ENCODE measurements at regions not wholly inside any gene's neighbourhood (a gene's known extent, or its start where the extent isn't known, plus 50 kb on each side); places are given as distances from the start of the nearest gene placed in this dataset.
"Not testable (repeated sequence)": the region's sequence is repeated elsewhere in the genome, so short reads cannot be mapped to it uniquely, and the experiment has no call there.

- no peak for DNase-seq (ENCODE audit: low read depth in 4 of 4, low spot score in 2 of 4)
Measured at GRCh38 chr4:129968778-129969177, 872.8 kb downstream of the C4orf33 start.

DNA sequence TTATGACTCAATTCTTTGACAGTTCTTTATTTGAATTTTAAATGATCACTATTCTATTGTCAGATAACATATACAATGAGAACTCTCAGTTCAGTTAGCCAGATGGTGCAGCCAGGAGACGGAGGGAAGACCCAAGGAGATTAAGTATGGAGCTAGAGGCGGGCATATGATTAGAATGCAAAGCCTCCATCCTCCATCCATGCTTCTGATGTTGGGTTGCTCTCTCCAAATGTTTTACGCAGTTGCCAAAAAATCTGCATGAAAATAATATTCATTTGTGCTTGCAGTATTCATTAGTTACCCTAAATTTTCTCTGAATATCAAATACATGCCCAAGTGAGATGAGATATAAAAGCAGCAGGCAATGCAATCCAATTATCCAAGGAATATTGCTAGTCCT lies 874.8 kb downstream of the C4orf33 start:
- DNase-seq (ENCODE audit: low read depth in 4 of 4, low spot score in 2 of 4) = no peak

DNA sequence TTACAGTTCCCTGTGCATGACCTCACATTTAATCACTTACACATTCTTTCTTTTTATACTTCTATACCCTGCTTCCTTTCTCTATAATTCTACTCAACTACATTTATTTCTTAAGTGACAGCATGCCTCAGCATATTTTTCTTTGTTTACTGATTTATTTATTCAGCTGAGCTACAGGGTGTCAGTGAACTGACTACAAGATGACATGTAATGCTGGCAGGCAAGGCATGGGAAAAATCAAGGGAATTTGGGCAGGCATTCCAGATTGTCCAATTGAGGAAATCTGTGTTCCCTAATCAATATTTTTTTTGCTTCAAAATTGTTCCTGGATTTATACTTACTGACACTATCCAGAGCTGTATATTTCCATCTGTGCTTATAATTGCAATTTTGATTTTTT lies 875.5 kb downstream of the C4orf33 start:
- DNase-seq (ENCODE audit: low read depth in 4 of 4, low spot score in 2 of 4) = no peak

DNA sequence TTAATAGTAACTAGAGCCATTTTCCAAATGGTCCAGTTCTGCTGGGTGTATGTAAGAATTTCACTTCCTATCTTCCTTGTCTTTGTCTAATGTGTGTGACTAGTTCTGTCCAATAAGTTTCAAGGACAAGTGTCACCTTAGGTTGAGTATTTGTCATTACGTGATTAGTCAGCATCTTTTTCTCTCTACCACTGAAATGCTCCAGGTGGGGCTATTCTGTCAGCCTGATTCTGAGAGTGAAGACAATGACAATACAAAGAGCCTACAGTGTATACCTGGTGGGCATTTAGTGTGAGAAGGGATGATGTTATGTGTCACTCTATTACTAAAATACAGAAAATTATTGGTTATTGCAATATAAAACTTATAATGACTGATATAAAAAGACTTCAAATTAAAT lies 876.3 kb downstream of the C4orf33 start:
- no peak for DNase-seq (ENCODE audit: low read depth in 4 of 4, low spot score in 2 of 4)

DNA sequence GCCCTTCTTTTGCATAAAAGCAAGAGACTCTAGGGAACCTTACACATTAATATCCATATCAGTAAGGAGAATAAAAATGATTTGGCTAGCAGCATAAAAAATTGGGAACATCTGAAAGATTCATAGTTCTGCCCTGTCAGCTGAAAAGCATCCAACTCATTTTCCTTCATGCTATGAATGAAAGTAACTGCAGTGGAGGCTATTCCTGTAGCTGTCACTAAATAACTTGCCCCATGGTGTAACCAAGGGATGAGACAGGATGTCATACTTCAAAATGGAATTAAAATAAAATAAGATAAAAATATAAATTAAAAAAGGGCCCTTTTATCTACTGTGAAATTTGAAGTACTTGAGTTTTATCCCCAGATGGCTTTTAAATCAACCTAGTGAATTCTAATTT lies 878.8 kb downstream of the C4orf33 start:
- no peak for DNase-seq (ENCODE audit: low read depth in 4 of 4, low spot score in 2 of 4)

- DNase-seq (ENCODE audit: low read depth in 4 of 4, low spot score in 2 of 4) = no peak
Measured at GRCh38 chr4:129978315-129978714, 882.4 kb downstream of the C4orf33 start.

DNA sequence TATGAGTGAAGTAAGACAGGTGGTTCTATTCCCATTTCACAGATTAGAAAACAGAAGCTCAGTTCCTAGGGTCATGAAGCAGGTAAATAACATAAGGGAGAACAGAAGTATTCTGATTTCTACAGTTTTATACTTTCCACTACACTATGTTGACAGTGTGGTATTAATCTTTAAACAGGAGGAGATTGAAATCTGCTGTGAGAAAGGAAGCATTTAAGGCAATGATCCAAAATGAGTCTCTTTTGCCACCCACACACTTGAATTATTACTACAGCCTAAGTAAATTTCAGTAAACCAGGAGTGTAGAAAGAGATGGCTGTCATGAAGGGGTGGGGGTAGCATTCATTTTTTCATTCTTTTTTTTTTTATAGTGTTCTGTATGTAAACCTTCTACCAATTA lies 893.0 kb downstream of the C4orf33 start:
- no peak for DNase-seq (ENCODE audit: low read depth in 4 of 4, low spot score in 2 of 4)

GRCh38 chr4:129994715-129995114 lies 898.8 kb downstream of the C4orf33 start:
- no peak for DNase-seq (ENCODE audit: low read depth in 4 of 4, low spot score in 2 of 4)

GRCh38 chr4:129998436-129999150 lies 902.6 kb downstream of the C4orf33 start:
- DNase-seq (ENCODE audit: low read depth in 4 of 4, low spot score in 2 of 4) = no peak

DNA sequence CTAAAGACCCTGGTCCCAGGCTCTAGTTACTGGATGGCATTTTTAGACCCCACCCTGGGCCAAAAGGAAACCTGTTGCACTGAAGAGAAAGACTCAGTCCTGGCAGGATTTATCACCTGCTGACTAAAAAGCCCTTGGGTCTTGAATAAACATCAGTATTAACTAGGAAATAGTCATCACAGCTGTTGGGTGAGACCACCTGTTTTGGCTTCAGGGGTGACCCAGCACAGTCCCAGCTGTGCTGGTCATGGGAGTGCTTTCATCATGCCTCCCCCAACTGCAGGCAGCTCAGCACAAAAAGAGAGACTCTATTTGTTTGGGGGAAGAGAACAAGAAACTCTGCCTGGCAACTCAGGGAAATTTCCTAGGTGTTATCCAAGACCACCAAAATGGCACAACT lies 903.2 kb downstream of the C4orf33 start:
- no peak for DNase-seq (ENCODE audit: low read depth in 4 of 4, low spot score in 2 of 4)

- no peak for DNase-seq (ENCODE audit: low read depth in 4 of 4, low spot score in 2 of 4)
Measured at GRCh38 chr4:130008461-130008860, 912.5 kb downstream of the C4orf33 start.

DNA sequence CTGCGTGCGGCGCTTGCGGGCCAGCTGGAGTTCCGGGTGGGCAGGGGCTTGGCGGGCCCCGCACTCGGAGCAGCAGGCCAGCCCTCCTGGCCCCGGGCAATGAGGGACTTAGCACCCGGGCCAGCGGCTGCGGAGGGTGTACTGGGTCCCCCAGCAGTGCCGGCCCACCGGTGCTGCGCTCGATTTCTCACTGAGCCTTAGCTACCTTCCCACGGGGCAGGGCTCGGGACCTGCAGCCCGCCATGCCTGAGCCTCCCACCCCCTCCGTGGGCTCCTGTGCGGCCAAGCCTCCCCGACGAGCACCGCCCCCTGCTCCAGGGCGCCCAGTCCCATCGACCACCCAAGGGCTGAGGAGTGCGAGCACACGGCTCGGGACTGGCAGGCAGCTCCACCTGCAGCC lies 916.9 kb downstream of the C4orf33 start:
- DNase-seq (ENCODE audit: low read depth in 4 of 4, low spot score in 2 of 4) = not testable (repeated sequence)

GRCh38 chr4:130021706-130022105 lies 925.8 kb downstream of the C4orf33 start:
- no peak for DNase-seq (ENCODE audit: low read depth in 4 of 4, low spot score in 2 of 4)

DNA sequence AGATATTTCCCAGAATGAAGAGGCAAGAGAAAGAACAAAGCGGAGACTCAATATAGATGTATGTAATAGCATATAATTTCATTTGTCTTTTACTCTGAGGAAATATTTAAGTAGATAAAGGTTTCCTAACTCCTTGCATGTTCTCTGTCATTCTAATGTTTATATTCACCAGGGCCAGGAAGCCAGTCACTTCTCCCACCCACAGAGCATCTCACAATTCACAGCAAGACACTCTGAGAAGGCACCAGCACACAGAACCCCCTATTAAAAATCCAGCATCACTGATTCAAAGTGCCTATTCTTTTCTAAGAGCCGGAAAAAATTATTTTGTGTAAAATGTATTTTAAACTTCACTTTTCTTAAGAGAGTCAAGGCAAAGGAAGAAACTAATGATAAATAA lies 927.1 kb downstream of the C4orf33 start:
- DNase-seq (ENCODE audit: low read depth in 4 of 4, low spot score in 2 of 4) = no peak

DNA sequence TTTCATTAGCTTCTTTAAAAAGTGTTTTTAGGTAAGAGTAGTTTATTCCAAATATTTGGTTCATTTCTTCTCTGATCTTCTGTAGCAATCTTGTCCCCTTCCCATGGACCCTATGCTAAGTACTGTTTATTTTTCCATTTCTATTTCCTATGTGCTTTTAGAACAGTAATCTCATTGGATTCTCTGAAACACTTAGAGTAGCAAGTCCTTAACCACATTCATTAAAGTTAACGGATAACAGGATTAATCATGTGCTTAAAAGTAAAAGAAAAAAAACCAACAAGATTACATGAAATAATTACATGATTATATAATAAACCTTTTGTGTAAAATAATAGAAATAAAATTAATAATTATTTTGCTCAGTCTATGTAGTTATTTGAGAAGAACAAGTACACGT lies 929.7 kb downstream of the C4orf33 start:
- DNase-seq (ENCODE audit: low read depth in 4 of 4, low spot score in 2 of 4) = no peak

GRCh38 chr4:130026185-130026584 lies 930.2 kb downstream of the C4orf33 start:
- no peak for DNase-seq (ENCODE audit: low read depth in 4 of 4, low spot score in 2 of 4)

DNA sequence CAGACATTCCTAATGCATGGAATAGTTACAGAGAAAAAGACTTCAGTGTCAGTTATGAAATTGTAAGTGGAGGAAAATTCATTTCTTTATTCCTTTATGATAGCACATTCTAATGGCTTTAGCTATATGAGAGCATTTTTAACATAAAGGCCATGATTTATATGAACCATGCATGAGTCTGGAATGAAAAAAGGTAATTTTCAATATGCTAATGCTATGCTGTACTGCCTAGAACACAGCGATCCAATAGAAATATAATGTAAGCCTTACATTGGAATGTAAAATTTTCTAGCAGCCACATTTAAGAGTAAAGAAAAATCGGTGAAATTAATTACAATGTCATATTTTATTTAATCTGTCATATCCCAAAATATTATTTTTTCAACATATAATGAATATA lies 932.0 kb downstream of the C4orf33 start:
- no peak for DNase-seq (ENCODE audit: low read depth in 4 of 4, low spot score in 2 of 4)

GRCh38 chr4:130028552-130028951 lies 932.6 kb downstream of the C4orf33 start:
- DNase-seq (ENCODE audit: low read depth in 4 of 4, low spot score in 2 of 4) = no peak

DNA sequence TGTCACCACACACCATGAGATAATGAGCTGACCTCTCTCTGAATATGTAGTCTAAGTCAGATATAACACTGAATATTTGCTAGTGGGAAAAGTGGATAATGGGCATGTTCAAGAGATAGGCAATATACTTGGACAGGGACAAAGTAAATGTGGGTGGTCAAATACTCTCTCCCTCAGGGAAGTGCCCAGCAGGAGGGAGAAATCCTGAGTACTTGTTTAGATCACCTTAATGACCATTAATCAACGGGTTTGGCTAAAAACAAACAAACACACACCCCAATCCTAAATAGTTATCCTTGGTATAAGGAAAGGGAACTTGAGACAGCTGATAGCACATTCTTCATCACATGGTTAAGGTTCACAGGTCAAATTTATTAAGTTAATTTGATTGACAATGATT lies 933.5 kb downstream of the C4orf33 start:
- DNase-seq (ENCODE audit: low read depth in 4 of 4, low spot score in 2 of 4) = no peak

GRCh38 chr4:130031858-130032257 lies 935.9 kb downstream of the C4orf33 start:
- no peak for DNase-seq (ENCODE audit: low read depth in 4 of 4, low spot score in 2 of 4)

GRCh38 chr4:130033657-130034056 lies 937.7 kb downstream of the C4orf33 start:
- not testable (repeated sequence) for DNase-seq (ENCODE audit: low read depth in 4 of 4, low spot score in 2 of 4)

GRCh38 chr4:130034876-130035275 lies 938.9 kb downstream of the C4orf33 start:
- DNase-seq (ENCODE audit: low read depth in 4 of 4, low spot score in 2 of 4) = no peak

- DNase-seq (ENCODE audit: low read depth in 4 of 4, low spot score in 2 of 4) = no peak
Measured at GRCh38 chr4:130035391-130035790, 939.4 kb downstream of the C4orf33 start.
